ENCODE measurements at regions not wholly inside any gene's neighbourhood (a gene's known extent, or its start where the extent isn't known, plus 50 kb on each side); places are given as distances from the start of the nearest gene placed in this dataset.

GRCh38 chr2:147378403-147378802, 466.4 kb upstream of the ACVR2A start:
- WGBS, result 80% methylated on average over 1 of the region's 1 CpG
- H2BK12ac ChIP-seq (ENCODE audit: low read length in 2 of 2), result no peak overlapping the region
- no peaks in the 10 kb centered on the region for H3K4me1 ChIP-seq (ENCODE audit: control insufficient read depth, insufficient read depth, low read depth, low read length)
- no peaks in the 10 kb centered on the region for H3K36me3 ChIP-seq (ENCODE audit: control insufficient read depth in 1 of 2, insufficient read depth in 2 of 2, low read depth in 1 of 2, low read length in 2 of 2)
- no peak overlapping the region for H2BK5ac ChIP-seq (ENCODE audit: low read depth, low read length, poor library complexity, severe bottlenecking)
- no peaks in the 10 kb centered on the region for H3K27me3 ChIP-seq (ENCODE audit: control insufficient read depth in 1 of 2, insufficient read depth in 1 of 2, low read length in 2 of 2)
- no peak overlapping the region for H3K4me3 ChIP-seq (ENCODE audit: insufficient read depth in 1 of 2, low read depth in 1 of 2, low read length in 2 of 2)
- no peak for DNase-seq
- no peak overlapping the region for H3K18ac ChIP-seq (ENCODE audit: low read depth in 1 of 2, low read length in 2 of 2)
- H4K8ac ChIP-seq (ENCODE audit: low read length), result no peak overlapping the region
- no peaks in the 10 kb centered on the region for H3K79me1 ChIP-seq (replicated peaks; ENCODE audit: low read length, poor library complexity, severe bottlenecking)
- H3K9ac ChIP-seq (ENCODE audit: low read length), result no peak overlapping the region
- no peak overlapping the region for H3K27ac ChIP-seq (ENCODE audit: low read length, poor library complexity, severe bottlenecking)
- no peak overlapping the region for H3K4me2 ChIP-seq (ENCODE audit: low read length, poor library complexity, severe bottlenecking)
- no peak overlapping the region for H2BK120ac ChIP-seq (ENCODE audit: low read depth, low read length)
- H3K4ac ChIP-seq (ENCODE audit: low read depth in 1 of 2, low read length in 2 of 2), result no peak overlapping the region
- H3K14ac ChIP-seq (ENCODE audit: low read length in 2 of 2), result no peak overlapping the region
- H4K91ac ChIP-seq (ENCODE audit: low read length), result no peak overlapping the region
- no peak overlapping the region for H2BK15ac ChIP-seq (ENCODE audit: low read depth, poor library complexity, severe bottlenecking)
- no peaks in the 10 kb centered on the region for H3K9me3 ChIP-seq (ENCODE audit: control insufficient read depth, low read length)
- no peak overlapping the region for H3K23ac ChIP-seq (ENCODE audit: low read length in 2 of 2)
- H2AFZ ChIP-seq (ENCODE audit: low read depth, low read length), result no peak overlapping the region
- H2AK5ac ChIP-seq (ENCODE audit: low read length, severe bottlenecking), result no peak overlapping the region

DNA sequence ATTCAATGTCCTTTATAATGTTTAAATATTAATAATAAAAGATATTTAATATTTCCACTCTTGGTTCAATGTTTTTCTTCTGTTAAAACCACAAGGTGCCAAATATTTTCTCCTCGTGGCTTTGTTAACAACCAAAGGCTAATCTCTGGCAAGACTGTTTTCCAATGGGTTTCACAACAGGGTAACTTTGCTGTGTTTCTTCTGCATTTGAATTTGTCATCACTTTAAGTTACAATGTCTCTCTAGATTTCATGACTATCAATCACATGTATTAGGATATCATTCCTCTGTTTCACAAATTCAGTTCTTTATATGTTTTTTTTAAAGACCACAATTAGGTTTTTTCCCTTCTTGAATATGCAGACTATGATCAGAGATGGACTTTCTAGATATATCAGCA, 469.8 kb upstream of the ACVR2A start:
- no peak overlapping the region for H2AK5ac ChIP-seq (ENCODE audit: low read length, severe bottlenecking)
- no peaks in the 10 kb centered on the region for H3K9me3 ChIP-seq (ENCODE audit: control insufficient read depth, low read length)
- H4K91ac ChIP-seq (ENCODE audit: low read length), result no peak overlapping the region
- H3K14ac ChIP-seq (ENCODE audit: low read length in 2 of 2), result no peak overlapping the region
- H3K27ac ChIP-seq (ENCODE audit: low read length, poor library complexity, severe bottlenecking), result no peak overlapping the region
- no peak overlapping the region for H3K4me3 ChIP-seq (ENCODE audit: insufficient read depth in 1 of 2, low read depth in 1 of 2, low read length in 2 of 2)
- H3K18ac ChIP-seq (ENCODE audit: low read depth in 1 of 2, low read length in 2 of 2), result no peak overlapping the region
- no peak overlapping the region for H3K4me2 ChIP-seq (ENCODE audit: low read length, poor library complexity, severe bottlenecking)
- H2BK15ac ChIP-seq (ENCODE audit: low read depth, poor library complexity, severe bottlenecking), result no peak overlapping the region
- no peak overlapping the region for H3K23ac ChIP-seq (ENCODE audit: low read length in 2 of 2)
- 53% methylated on average over 1 of the region's 1 CpG for WGBS
- DNase-seq, result no peak
- H3K4ac ChIP-seq (ENCODE audit: low read depth in 1 of 2, low read length in 2 of 2), result no peak overlapping the region
- H3K36me3 ChIP-seq (ENCODE audit: control insufficient read depth in 1 of 2, insufficient read depth in 2 of 2, low read depth in 1 of 2, low read length in 2 of 2), result no peaks in the 10 kb centered on the region
- H3K79me1 ChIP-seq (replicated peaks; ENCODE audit: low read length, poor library complexity, severe bottlenecking), result no peaks in the 10 kb centered on the region
- no peak overlapping the region for H4K8ac ChIP-seq (ENCODE audit: low read length)
- H3K27me3 ChIP-seq (ENCODE audit: control insufficient read depth in 1 of 2, insufficient read depth in 1 of 2, low read length in 2 of 2), result no peaks in the 10 kb centered on the region
- no peaks in the 10 kb centered on the region for H3K4me1 ChIP-seq (ENCODE audit: control insufficient read depth, insufficient read depth, low read depth, low read length)
- H2BK5ac ChIP-seq (ENCODE audit: low read depth, low read length, poor library complexity, severe bottlenecking), result no peak overlapping the region
- no peak overlapping the region for H2BK120ac ChIP-seq (ENCODE audit: low read depth, low read length)
- no peak overlapping the region for H2AFZ ChIP-seq (ENCODE audit: low read depth, low read length)
- H3K9ac ChIP-seq (ENCODE audit: low read length), result no peak overlapping the region
- no peak overlapping the region for H2BK12ac ChIP-seq (ENCODE audit: low read length in 2 of 2)

- H2AFZ ChIP-seq (ENCODE audit: low read depth, low read length), result no peak overlapping the region
- H3K18ac ChIP-seq (ENCODE audit: low read depth in 1 of 2, low read length in 2 of 2), result no peak overlapping the region
- no peak overlapping the region for H2AK5ac ChIP-seq (ENCODE audit: low read length, severe bottlenecking)
- H2BK15ac ChIP-seq (ENCODE audit: low read depth, poor library complexity, severe bottlenecking), result no peak overlapping the region
- no peak overlapping the region for H3K14ac ChIP-seq (ENCODE audit: low read length in 2 of 2)
- no peak overlapping the region for H2BK12ac ChIP-seq (ENCODE audit: low read length in 2 of 2)
- H3K9me3 ChIP-seq (ENCODE audit: control insufficient read depth, low read length), result no peaks in the 10 kb centered on the region
- DNase-seq, result no peak
- no peaks in the 10 kb centered on the region for H3K79me1 ChIP-seq (replicated peaks; ENCODE audit: low read length, poor library complexity, severe bottlenecking)
- H3K4ac ChIP-seq (ENCODE audit: low read depth in 1 of 2, low read length in 2 of 2), result no peak overlapping the region
- H4K91ac ChIP-seq (ENCODE audit: low read length), result no peak overlapping the region
- no peak overlapping the region for H3K23ac ChIP-seq (ENCODE audit: low read length in 2 of 2)
- no peak overlapping the region for H3K9ac ChIP-seq (ENCODE audit: low read length)
- no peaks in the 10 kb centered on the region for H3K4me1 ChIP-seq (ENCODE audit: control insufficient read depth, insufficient read depth, low read depth, low read length)
- no peak overlapping the region for H2BK5ac ChIP-seq (ENCODE audit: low read depth, low read length, poor library complexity, severe bottlenecking)
- H3K27me3 ChIP-seq (ENCODE audit: control insufficient read depth in 1 of 2, insufficient read depth in 1 of 2, low read length in 2 of 2), result no peaks in the 10 kb centered on the region
- H3K27ac ChIP-seq (ENCODE audit: low read length, poor library complexity, severe bottlenecking), result no peak overlapping the region
- H3K36me3 ChIP-seq (ENCODE audit: control insufficient read depth in 1 of 2, insufficient read depth in 2 of 2, low read depth in 1 of 2, low read length in 2 of 2), result no peaks in the 10 kb centered on the region
- H2BK120ac ChIP-seq (ENCODE audit: low read depth, low read length), result no peak overlapping the region
- no peak overlapping the region for H3K4me2 ChIP-seq (ENCODE audit: low read length, poor library complexity, severe bottlenecking)
- H3K4me3 ChIP-seq (ENCODE audit: insufficient read depth in 1 of 2, low read depth in 1 of 2, low read length in 2 of 2), result no peak overlapping the region
- no peak overlapping the region for H4K8ac ChIP-seq (ENCODE audit: low read length)
These were observed 470.4 kb upstream of the ACVR2A start for GRCh38 chr2:147374423-147374811.

- Histone ChIP-seq H3K4me2 (ENCODE audit: low read length, poor library complexity, severe bottlenecking) (no peak overlapping the region), H3K27me3 (ENCODE audit: control insufficient read depth in 1 of 2, insufficient read depth in 1 of 2, low read length in 2 of 2) (no peaks in the 10 kb centered on the region), H2BK12ac (ENCODE audit: low read length in 2 of 2) (no peak overlapping the region), H2AK5ac (ENCODE audit: low read length, severe bottlenecking) (no peak overlapping the region), H3K9me3 (ENCODE audit: control insufficient read depth, low read length) (no peaks in the 10 kb centered on the region), H3K36me3 (ENCODE audit: control insufficient read depth in 1 of 2, insufficient read depth in 2 of 2, low read depth in 1 of 2, low read length in 2 of 2) (no peaks in the 10 kb centered on the region), H3K4ac (ENCODE audit: low read depth in 1 of 2, low read length in 2 of 2) (no peak overlapping the region), H3K79me1 (replicated peaks; ENCODE audit: low read length, poor library complexity, severe bottlenecking) (no peaks in the 10 kb centered on the region), H3K4me1 (ENCODE audit: control insufficient read depth, insufficient read depth, low read depth, low read length) (no peaks in the 10 kb centered on the region), H3K9ac (ENCODE audit: low read length) (no peak overlapping the region), H4K91ac (ENCODE audit: low read length) (no peak overlapping the region), H3K23ac (ENCODE audit: low read length in 2 of 2) (no peak overlapping the region), H3K27ac (ENCODE audit: low read length, poor library complexity, severe bottlenecking) (no peak overlapping the region), H3K18ac (ENCODE audit: low read depth in 1 of 2, low read length in 2 of 2) (no peak overlapping the region), H2AFZ (ENCODE audit: low read depth, low read length) (no peak overlapping the region), H4K8ac (ENCODE audit: low read length) (no peak overlapping the region), H2BK15ac (ENCODE audit: low read depth, poor library complexity, severe bottlenecking) (no peak overlapping the region), H2BK5ac (ENCODE audit: low read depth, low read length, poor library complexity, severe bottlenecking) (no peak overlapping the region), H2BK120ac (ENCODE audit: low read depth, low read length) (no peak overlapping the region), H3K14ac (ENCODE audit: low read length in 2 of 2) (no peak overlapping the region), H3K4me3 (ENCODE audit: insufficient read depth in 1 of 2, low read depth in 1 of 2, low read length in 2 of 2) (no peak overlapping the region)
- DNase-seq, result no peak
- WGBS, result 60% methylated on average over 2 of the region's 3 CpGs
These were observed 470.9 kb upstream of the ACVR2A start for GRCh38 chr2:147373800-147374422.
